H1 (cell line): ENCODE measurements at regions not wholly inside any gene's neighbourhood (a gene's known extent, or its start where the extent isn't known, plus 50 kb on each side); places are given as distances from the start of the nearest gene placed in this dataset.

Source experiments
- CTCF ChIA-PET: fragments of 300-600 bp; sonication (Branson Sonifier 250); formaldehyde crosslinking; loops from one replicate; lab custom pipeline; 2021; ENCODE audit not compliant: partially characterized antibody; lab: Charles Lee
- POLR2A ChIA-PET: fragments of 300-600 bp; sonication (Branson Sonifier 250); formaldehyde crosslinking; loops from one replicate; lab custom pipeline; 2021; ENCODE audit warnings: inconsistent platforms; ENCODE audit not compliant: partially characterized antibody; lab: Charles Lee
- DNase-seq, 2 experiments: peaks; one replicate each; pipeline versions ENCODE4 v3.0.0 to v3.0.0-alpha.2; 2010 to 2022; ENCODE audit warnings: low spot score in 2 of 2, low read depth in 1 of 2, mixed read lengths in 1 of 2
- FAIRE-seq: peaks from 2 replicates; lab custom pipeline; 2011; peaks lifted over from hg19 to GRCh38; lab: Jason Lieb, UNC
- H2AFZ ChIP-seq: 2 replicates; pipeline ENCODE4 v1.8.1; 2012; ENCODE audit warnings: low read length, inconsistent platforms
- H2AK5ac ChIP-seq: 2 replicates; pipeline ENCODE4 v1.6.1; 2013; ENCODE audit warnings: low read depth, low read length
- H2BK120ac ChIP-seq: replicated peaks from 2 replicates; pipeline ENCODE3; 2013; ENCODE audit warnings: low read depth, low read length, inconsistent platforms
- H2BK12ac ChIP-seq: 2 replicates; pipeline ENCODE4 v1.6.1; 2013; ENCODE audit warnings: low read depth, low read length
- H2BK15ac ChIP-seq: 2 replicates; pipeline ENCODE4 v1.6.1; 2013; ENCODE audit warnings: low read length
- H2BK20ac ChIP-seq: 2 replicates; pipeline ENCODE4 v1.6.1; 2013; ENCODE audit warnings: low read length
- H2BK5ac ChIP-seq: 2 replicates; pipeline ENCODE4 v1.6.1; 2013; ENCODE audit warnings: low read depth, low read length
- H3K14ac ChIP-seq: 2 replicates; pipeline ENCODE4 v1.6.1; 2013; ENCODE audit warnings: inconsistent platforms; ENCODE audit not compliant: insufficient read length
- H3K18ac ChIP-seq: 2 replicates; pipeline ENCODE4 v1.6.1; 2013; ENCODE audit warnings: low read length; ENCODE audit errors: extremely low read depth
- H3K23ac ChIP-seq: 2 replicates; pipeline ENCODE4 v1.6.1; 2013; ENCODE audit warnings: inconsistent platforms; ENCODE audit not compliant: insufficient read length
- H3K23me2 ChIP-seq: 2 replicates; pipeline ENCODE4 v1.6.1; 2013; ENCODE audit warnings: low read depth, low read length
- H3K27ac ChIP-seq: 2 replicates; pipeline ENCODE4 v1.6.1; 2011; ENCODE audit warnings: low read depth, low read length, inconsistent platforms
- H3K27me3 ChIP-seq, 4 experiments: replicated peaks in 1 of 4; 1 replicate in 1 of 4; 2 replicates in 3 of 4; pipeline versions ENCODE4 v1.6.1 to v1.8.1; 2011 to 2013; ENCODE audit warnings: low read length in 3 of 4, mild to moderate bottlenecking in 3 of 4, inconsistent platforms in 2 of 4, mixed read lengths in 2 of 4, moderate library complexity in 1 of 4; ENCODE audit not compliant: control insufficient read depth in 3 of 4, insufficient read depth in 3 of 4; ENCODE audit errors: extremely low read depth in 1 of 4
- H3K36me3 ChIP-seq, 4 experiments: 2 replicates each; pipeline versions ENCODE4 v1.6.1 to v1.8.1; 2011 to 2013; ENCODE audit warnings: mild to moderate bottlenecking in 4 of 4, low read length in 3 of 4, moderate library complexity in 2 of 4, control low read depth in 1 of 4, inconsistent platforms in 1 of 4; ENCODE audit not compliant: insufficient read depth in 4 of 4, control insufficient read depth in 2 of 4
- H3K4ac ChIP-seq: replicated peaks from 2 replicates; pipeline ENCODE3; 2013; ENCODE audit warnings: low read length, low read depth, mixed read lengths, inconsistent platforms; ENCODE audit not compliant: insufficient read length
- H3K4me1 ChIP-seq, 4 experiments: replicated peaks in 1 of 4; 1 replicate in 1 of 4; 2 replicates in 3 of 4; pipeline versions ENCODE4 v1.6.1 to v1.8.1; 2011 to 2013; ENCODE audit warnings: low read length in 3 of 4, inconsistent platforms in 2 of 4, mixed read lengths in 1 of 4; ENCODE audit not compliant: insufficient read depth in 4 of 4, control insufficient read depth in 3 of 4
- H3K4me2 ChIP-seq, 2 experiments: 2 replicates each; pipeline versions ENCODE4 v1.6.1 to v1.8.1; 2011 to 2013; ENCODE audit warnings: low read depth in 2 of 2, low read length in 2 of 2, control low read depth in 1 of 2, inconsistent platforms in 1 of 2, mild to moderate bottlenecking in 1 of 2; ENCODE audit not compliant: insufficient read depth in 1 of 2
- H3K4me3 ChIP-seq, 4 experiments: fragments of 200-600, 300-600 bp in 1 of 4; sonication (generic), shearing (Covaris generic), sonication (Bioruptor Twin) in 1 of 4; 2 replicates each; pipeline versions ENCODE4 v1.5.1 to v1.8.1; 2011 to 2016; ENCODE audit warnings: low read length in 4 of 4, low read depth in 3 of 4, control low read depth in 2 of 4, inconsistent platforms in 2 of 4, mild to moderate bottlenecking in 2 of 4, mixed read lengths in 1 of 4, moderate library complexity in 1 of 4; ENCODE audit not compliant: insufficient read depth in 2 of 4; ENCODE audit errors: extremely low read depth in 1 of 4
- H3K56ac ChIP-seq: replicated peaks from 2 replicates; pipeline ENCODE3; 2013; ENCODE audit warnings: low read depth, mild to moderate bottlenecking, mixed read lengths, low read length, inconsistent platforms; ENCODE audit not compliant: insufficient read length
- H3K79me1 ChIP-seq: 2 replicates; pipeline ENCODE4 v1.6.1; 2013; ENCODE audit warnings: low read depth, low read length, control low read depth
- H3K79me2 ChIP-seq, 2 experiments: 2 replicates each; pipeline versions ENCODE4 v1.6.1 to v1.8.1; 2012 to 2013; ENCODE audit warnings: low read length in 2 of 2, mild to moderate bottlenecking in 2 of 2, inconsistent platforms in 1 of 2; ENCODE audit not compliant: insufficient read depth in 2 of 2, control insufficient read depth in 1 of 2
- H3K9ac ChIP-seq, 4 experiments: replicated peaks in 1 of 4; 1 replicate in 1 of 4; 2 replicates in 3 of 4; pipeline versions ENCODE4 v1.6.1 to v1.8.1; 2011 to 2013; ENCODE audit warnings: low read depth in 3 of 4, low read length in 3 of 4, control low read depth in 2 of 4, mild to moderate bottlenecking in 2 of 4, moderate library complexity in 2 of 4, inconsistent platforms in 1 of 4; ENCODE audit errors: extremely low read depth in 1 of 4
- H3K9me3 ChIP-seq, 2 experiments: 2 replicates each; pipeline versions ENCODE4 v1.6.1 to v1.8.1; 2012 to 2013; ENCODE audit warnings: mild to moderate bottlenecking in 2 of 2, moderate library complexity in 2 of 2, control low read depth in 1 of 2, inconsistent platforms in 1 of 2, low read depth in 1 of 2, low read length in 1 of 2, mixed read lengths in 1 of 2; ENCODE audit not compliant: insufficient read depth in 2 of 2
- H4K20me1 ChIP-seq, 2 experiments: replicated peaks in 1 of 2; 2 replicates each; pipeline versions ENCODE3 to v1.8.1; 2011 to 2013; ENCODE audit warnings: inconsistent platforms in 2 of 2, low read length in 2 of 2, mild to moderate bottlenecking in 1 of 2; ENCODE audit not compliant: insufficient read depth in 2 of 2, control insufficient read depth in 1 of 2
- H4K5ac ChIP-seq: 2 replicates; pipeline ENCODE4 v1.6.1; 2013; ENCODE audit warnings: low read length, low read depth, mixed read lengths, inconsistent platforms; ENCODE audit not compliant: insufficient read length
- H4K8ac ChIP-seq: 2 replicates; pipeline ENCODE4 v1.8.0; 2013; ENCODE audit warnings: mild to moderate bottlenecking, moderate library complexity, low read length, inconsistent platforms; ENCODE audit not compliant: insufficient read depth; ENCODE audit errors: extremely low read depth
- H4K91ac ChIP-seq: replicated peaks from 2 replicates; pipeline ENCODE3; 2013; ENCODE audit warnings: low read length, mixed read lengths, inconsistent platforms; ENCODE audit not compliant: insufficient read length
- ASH2L ChIP-seq: fragments of 200-600, 300-600 bp; sonication (generic); IDR thresholded peaks from one replicate; pipeline ENCODE4 v1.7.1; 2017; ENCODE audit warnings: low read length
- ATF2 ChIP-seq: IDR thresholded peaks from 2 replicates; pipeline ENCODE4 v1.6.1; 2012; ENCODE audit warnings: low read length, inconsistent platforms
- BACH1 ChIP-seq: IDR thresholded peaks from 2 replicates; pipeline ENCODE4 v1.6.1; 2012; ENCODE audit warnings: low read length, improper control_type of control experiment
- CTBP2 ChIP-seq: IDR thresholded peaks from 2 replicates; pipeline ENCODE4 v1.7.0; 2011; ENCODE audit warnings: borderline replicate concordance, mild to moderate bottlenecking, moderate library complexity, mixed read lengths, low read length; ENCODE audit not compliant: insufficient read depth, insufficient read length
- FOSL1 ChIP-seq: IDR thresholded peaks from 2 replicates; pipeline ENCODE4 v1.6.1; 2011; ENCODE audit warnings: mild to moderate bottlenecking, low read depth, low read length, moderate library complexity; ENCODE audit not compliant: insufficient read depth
- KDM5A ChIP-seq: fragments of 200-600 bp; IDR thresholded peaks from 2 replicates; pipeline ENCODE4 v1.7.1; 2012; ENCODE audit warnings: mild to moderate bottlenecking, low read length, inconsistent platforms, mixed read lengths
- MAFK ChIP-seq: IDR thresholded peaks from 2 replicates; pipeline ENCODE4 v1.6.1; 2012; ENCODE audit warnings: low read depth, mild to moderate bottlenecking, improper control_type of control experiment, low read length
- NANOG ChIP-seq: IDR thresholded peaks from 2 replicates; pipeline ENCODE4 v1.6.1; 2011; ENCODE audit warnings: low read length, low read depth, mild to moderate bottlenecking, inconsistent platforms; ENCODE audit not compliant: insufficient read depth, poor library complexity, severe bottlenecking
- YY1 ChIP-seq: IDR thresholded peaks from 2 replicates; pipeline ENCODE4 v1.6.1; 2011; ENCODE audit warnings: low read depth, mild to moderate bottlenecking, low read length
- WGBS, 2 experiments: shearing (Covaris generic) in 1 of 2; methylation state at CpG; one replicate each; pipeline versions ENCODE4 v1.1.6 to v1.1.7; 2013 to 2015; ENCODE audit warnings: low lambda C conversion rate in 2 of 2, mixed read lengths in 2 of 2, inconsistent platforms in 1 of 2, low coverage in 1 of 2, missing lambda C conversion rate in 1 of 2; ENCODE audit not compliant: insufficient replicate concordance in 2 of 2, insufficient coverage in 1 of 2, insufficient read length in 1 of 2; ENCODE audit errors: extremely low coverage in 1 of 2, missing lambda C conversion rate in 1 of 2; 5-methylcytosine and 5-hydroxymethylcytosine counted together

GRCh38 chr4:179128299-179128698, 1686.1 kb upstream of the AGA start:
- H4K20me1 ChIP-seq = no peaks in the 10 kb centered on the region
- no peak overlapping the region for H3K14ac ChIP-seq
- POLR2A ChIA-PET = no interaction called here
- no peak overlapping the region for H2BK20ac ChIP-seq
- FAIRE-seq (no peak), DNase-seq (no peak)
- no peak overlapping the region for H2BK15ac ChIP-seq
- no peak overlapping the region for H3K56ac ChIP-seq
- no peak overlapping the region for H2BK120ac ChIP-seq
- no peaks in the 10 kb centered on the region for H3K23me2 ChIP-seq
- H3K18ac ChIP-seq = no peak overlapping the region
- H4K8ac ChIP-seq = no peak overlapping the region
- WGBS, 2 experiments = 90% methylated on average over 4 of the region's 4 CpGs; no CpG with 5 or more reads in 1 of the 2 experiments
- H4K91ac ChIP-seq = no peak overlapping the region
- H3K9me3 ChIP-seq = no peaks in the 10 kb centered on the region
- H2BK5ac ChIP-seq = no peak overlapping the region
- no peaks in the 10 kb centered on the region for H3K79me1 ChIP-seq
- peaks cover 1 to 5% (median 4%) of the 10 kb centered on the region in 4 experiments; a peak in 3 of 7 replicates for H3K4me1 ChIP-seq
- H3K79me2 ChIP-seq = no peaks in the 10 kb centered on the region
- no peak overlapping the region for H3K4me3 ChIP-seq
- no peaks in the 10 kb centered on the region for H3K36me3 ChIP-seq
- no peak overlapping the region for H4K5ac ChIP-seq
- CTCF ChIA-PET = no interaction called here
- no peak overlapping the region for H3K4ac ChIP-seq
- no peak overlapping the region for H3K27ac ChIP-seq
- no peak overlapping the region for H3K23ac ChIP-seq
- no peak overlapping the region for H2AFZ ChIP-seq
- H3K4me2 ChIP-seq = no peak overlapping the region
- H2BK12ac ChIP-seq = no peak overlapping the region
- no peaks in the 10 kb centered on the region for H3K27me3 ChIP-seq
- no peak overlapping the region for H2AK5ac ChIP-seq
- H3K9ac ChIP-seq = no peak overlapping the region
- no peak for TF ChIP-seq CTBP2
- no peak for TF ChIP-seq MAFK
- TF ChIP-seq FOSL1 = no peak
- no peak for TF ChIP-seq KDM5A
- TF ChIP-seq ATF2 = no peak
- TF ChIP-seq ASH2L = no peak
- no peak for TF ChIP-seq YY1
- TF ChIP-seq NANOG = no peak
- no peak for TF ChIP-seq BACH1
